ENCODE measurements at regions not wholly inside any gene's neighbourhood (a gene's known extent, or its start where the extent isn't known, plus 50 kb on each side); places are given as distances from the start of the nearest gene placed in this dataset.
A peak's percentile ranks its signal among the peaks of the same experiment; 100 is the strongest.
"Not testable (repeated sequence)": the region's sequence is repeated elsewhere in the genome, so short reads cannot be mapped to it uniquely, and the experiment has no call there.

GRCh38 chr10:91003379-91003778 is 82.5 kb upstream of the ANKRD1 start:
- not testable (repeated sequence) for DNase-seq (ENCODE audit: low read depth in 2 of 2)

GRCh38 chr10:91005276-91005675 is 84.4 kb upstream of the ANKRD1 start:
- DNase-seq (ENCODE audit: low read depth in 2 of 2) = not testable (repeated sequence)

- peak; percentile 4 to 28 for DNase-seq (ENCODE audit: low read depth in 2 of 2)
Observed at GRCh38 chr10:91006001-91006751, 85.3 kb upstream of the ANKRD1 start.

GRCh38 chr10:91006752-91007346 is 86.0 kb upstream of the ANKRD1 start:
- DNase-seq (ENCODE audit: low read depth in 2 of 2) = no peak

GRCh38 chr10:91007655-91008054 is 86.8 kb upstream of the ANKRD1 start:
- DNase-seq (ENCODE audit: low read depth in 2 of 2) = no peak

GRCh38 chr10:91009121-91009520 is 88.2 kb upstream of the ANKRD1 start:
- DNase-seq (ENCODE audit: low read depth in 2 of 2) = no peak

GRCh38 chr10:91010952-91011351 is 90.1 kb upstream of the ANKRD1 start:
- DNase-seq (ENCODE audit: low read depth in 2 of 2) = no peak

GRCh38 chr10:91012502-91012901 is 91.6 kb upstream of the ANKRD1 start:
- DNase-seq (ENCODE audit: low read depth in 2 of 2) = no peak

GRCh38 chr10:91013985-91014384 is 93.1 kb upstream of the ANKRD1 start:
- DNase-seq (ENCODE audit: low read depth in 2 of 2) = no peak

- no peak for DNase-seq (ENCODE audit: low read depth in 2 of 2)
Observed at GRCh38 chr10:91017198-91017597, 96.3 kb upstream of the ANKRD1 start.

GRCh38 chr10:91021901-91022300 is 101.0 kb upstream of the ANKRD1 start:
- DNase-seq (ENCODE audit: low read depth in 2 of 2) = no peak

GRCh38 chr10:91022390-91022789 is 101.5 kb upstream of the ANKRD1 start:
- DNase-seq (ENCODE audit: low read depth in 2 of 2) = no peak

- no peak for DNase-seq (ENCODE audit: low read depth in 2 of 2)
Observed at GRCh38 chr10:91022924-91023699, 102.2 kb upstream of the ANKRD1 start.

GRCh38 chr10:91023700-91024398 is 103.0 kb upstream of the ANKRD1 start:
- DNase-seq (ENCODE audit: low read depth in 2 of 2) = no peak

GRCh38 chr10:91024541-91024940 is 103.7 kb upstream of the ANKRD1 start:
- DNase-seq (ENCODE audit: low read depth in 2 of 2) = no peak

- no peak for DNase-seq (ENCODE audit: low read depth in 2 of 2)
Observed at GRCh38 chr10:91032611-91033206, 111.8 kb upstream of the ANKRD1 start.

GRCh38 chr10:91033324-91033950 is 112.5 kb upstream of the ANKRD1 start:
- no peak for DNase-seq (ENCODE audit: low read depth in 2 of 2)

GRCh38 chr10:91034042-91034441 is 113.2 kb upstream of the ANKRD1 start:
- no peak for DNase-seq (ENCODE audit: low read depth in 2 of 2)

GRCh38 chr10:91034494-91035159 is 113.7 kb upstream of the ANKRD1 start:
- no peak for DNase-seq (ENCODE audit: low read depth in 2 of 2)

GRCh38 chr10:91035650-91036292 is 114.9 kb upstream of the ANKRD1 start:
- no peak for DNase-seq (ENCODE audit: low read depth in 2 of 2)
